ENCODE measurements at regions not wholly inside any gene's neighbourhood (a gene's known extent, or its start where the extent isn't known, plus 50 kb on each side); places are given as distances from the start of the nearest gene placed in this dataset.

- Histone ChIP-seq H4K20me1 (ENCODE audit: insufficient read depth) (no peaks in the 10 kb centered on the region), H3K9me3 (ENCODE audit: control insufficient read depth in 1 of 2, insufficient read depth in 1 of 2, low read depth in 1 of 2, low read length in 2 of 2) (peaks cover 4 to 14% of the 10 kb centered on the region in 2 experiments; a peak in 2 of 4 replicates), H3K79me2 (ENCODE audit: insufficient read depth, low read length) (no peaks in the 10 kb centered on the region), H2AFZ (ENCODE audit: low read depth, low read length, poor library complexity, severe bottlenecking) (no peak overlapping the region), H3K27me3 (ENCODE audit: insufficient read depth, low read length) (no peaks in the 10 kb centered on the region), H3K9me2 (ENCODE audit: insufficient read depth) (no peaks in the 10 kb centered on the region), H3K36me3 (ENCODE audit: control insufficient read depth in 1 of 2, insufficient read depth in 2 of 2, low read length in 2 of 2) (no peaks in the 10 kb centered on the region), H3K4me3 (replicated peaks in 1 of 2; ENCODE audit: low read depth in 1 of 2, low read length in 2 of 2) (no peak overlapping the region), H3K4me2 (ENCODE audit: low read length) (no peak overlapping the region), H3K9ac (ENCODE audit: low read length) (no peak overlapping the region), H3K4me1 (ENCODE audit: control insufficient read depth in 1 of 2, insufficient read depth in 2 of 2, low read length in 2 of 2) (no peaks in the 10 kb centered on the region), H3K27ac (ENCODE audit: low read depth, low read length) (no peak overlapping the region)
- BruUV-seq (replicated peaks) = no TSS peak
- no peak for TF ChIP-seq MAX (IDR thresholded peaks at IDR 0.05)
- no peak for TF ChIP-seq EZH2 (IDR thresholded peaks at IDR 0.05)
- no peak for TF ChIP-seq ATF3 (IDR thresholded peaks at IDR 0.05)
- TF ChIP-seq RAD21 (IDR thresholded peaks at IDR 0.05; ENCODE audit: low read depth) = no peak
- no peak for TF ChIP-seq EZH2phosphoT487 (IDR thresholded peaks at IDR 0.05; ENCODE audit: borderline replicate concordance)
- TF ChIP-seq ZFX (IDR thresholded peaks at IDR 0.05) = no peak
- no peak for TF ChIP-seq CTCF (IDR thresholded peaks at IDR 0.05 in 2 of 3, conservative IDR thresholded peaks at IDR 0.05 in 1 of 3; ENCODE audit: borderline replicate concordance in 1 of 3, insufficient read depth in 1 of 3, low read depth in 2 of 3, low read length in 2 of 3)
- no peak for TF ChIP-seq CEBPB (IDR thresholded peaks at IDR 0.05; ENCODE audit: low read depth)
- TF ChIP-seq POLR2AphosphoS5 (IDR thresholded peaks at IDR 0.05; ENCODE audit: low read depth, low read length) = no peak
- no peak for TF ChIP-seq SIN3A (IDR thresholded peaks at IDR 0.05; ENCODE audit: low read depth)
- TF ChIP-seq POLR2A (IDR thresholded peaks at IDR 0.05; ENCODE audit: borderline replicate concordance, extremely low read depth, insufficient read depth, insufficient read length) = no peak
- no peak for ATAC-seq
- POLR2A ChIA-PET = no interaction called here
- RAD21 ChIA-PET (ENCODE audit: low non-redundant PET in 1 of 2, low total read pairs in 2 of 2, uncharacterized antibody in 2 of 2, unreplicated experiment in 2 of 2) = no interaction called here
- no peak for DNase-seq (ENCODE audit: low read depth, low spot score)
- intact Hi-C loops (cut with micrococcal nuclease) = no loop called here
- CTCF ChIA-PET = no interaction called here
Measured at GRCh38 chr2:6017736-6018286, 325.6 kb downstream of the SOX11 start.

Data from HCT116 (cell line).